Adipose tissue (tissue), 3 donors: ENCODE measurements at regions not wholly inside any gene's neighbourhood (a gene's known extent, or its start where the extent isn't known, plus 50 kb on each side); places are given as distances from the start of the nearest gene placed in this dataset.
"Not testable (repeated sequence)": the region's sequence is repeated elsewhere in the genome, so short reads cannot be mapped to it uniquely, and the experiment has no call there.

Source experiments
- H3K27ac ChIP-seq: one replicate; pipeline ENCODE4 v1.5.1; 2013; ENCODE audit warnings: low read depth, low read length
- WGBS, 3 donors: extraction: QIAGEN DNeasy Blood & Tissue Kit; methylation state at CpG; one replicate each; pipeline ENCODE4 v1.1.7; 2013; 5-methylcytosine and 5-hydroxymethylcytosine counted together
- donor health status: healthy with polysubstance abuse.
- donor health status: Bipolar disorder and iron deficiency.
- donor health status: healthy.

DNA sequence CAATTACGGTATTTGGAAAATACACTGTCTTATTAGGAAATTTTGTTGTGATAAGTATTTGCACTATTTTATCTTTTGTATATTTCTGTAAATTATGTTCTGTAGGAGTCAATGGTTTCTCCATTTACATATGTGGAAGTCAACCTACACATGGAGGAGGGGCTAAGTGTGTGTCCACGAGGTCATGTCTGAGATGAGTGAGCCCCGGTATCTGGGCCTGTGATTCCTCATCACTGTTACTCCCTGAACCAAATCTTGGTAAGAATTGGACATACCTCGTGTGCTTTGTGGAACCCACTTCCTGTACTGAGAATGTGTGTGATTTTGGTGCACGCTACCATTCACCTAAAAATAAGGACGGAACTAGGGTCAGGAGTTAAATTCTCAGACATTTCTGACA is 1105.5 kb downstream of the TMEM121 start:
- WGBS, 3 donors, result 56 to 74% (median 64%) methylated on average over 6 of the region's 6 CpGs

DNA sequence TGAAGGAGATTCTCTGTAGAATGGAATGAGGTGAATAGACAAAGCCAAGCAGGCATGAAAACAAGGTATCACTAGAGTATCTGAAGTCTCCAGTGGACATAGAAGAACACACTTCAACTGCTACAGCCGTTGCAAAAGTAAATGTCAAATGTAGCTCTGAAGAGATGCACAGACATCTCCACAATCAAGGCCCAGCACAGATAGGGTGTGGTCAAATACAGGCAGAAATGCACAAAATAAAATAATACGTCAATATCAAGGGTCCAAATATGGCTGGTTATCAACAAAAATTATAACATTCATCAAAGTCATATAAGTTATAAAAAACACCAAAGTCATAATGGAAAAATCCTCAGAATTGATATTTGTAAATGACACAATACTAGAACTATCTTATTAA is 1107.3 kb downstream of the TMEM121 start:
- WGBS, 3 donors, result 58 to 79% (median 76%) methylated on average over 2 of the region's 2 CpGs

More for the DNA sequence above, 1105.5 kb downstream of the TMEM121 start:
- no peak overlapping the region for H3K27ac ChIP-seq

DNA sequence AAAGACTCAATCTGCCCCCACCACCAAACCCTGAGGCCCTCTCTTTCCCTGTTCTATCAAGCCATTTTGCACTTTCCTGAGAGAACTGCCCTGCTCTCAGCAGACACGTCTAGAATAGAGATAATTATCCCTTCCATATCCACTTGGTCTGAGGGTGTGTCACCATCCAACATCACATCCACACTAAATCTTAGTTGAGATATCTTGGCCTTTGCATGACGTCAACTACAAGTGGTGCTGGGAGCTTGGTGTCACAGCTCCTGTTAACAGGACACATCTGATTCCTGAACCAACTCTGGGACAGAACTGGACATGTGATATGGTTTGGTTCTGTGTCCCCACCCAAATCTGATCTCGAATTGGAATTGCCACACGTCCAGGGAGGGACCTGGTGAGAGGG is 1109.2 kb downstream of the TMEM121 start:
- WGBS, 3 donors, result 24 to 41% (median 37%) methylated on average over 4 of the region's 4 CpGs
- no peak overlapping the region for H3K27ac ChIP-seq

More for the DNA sequence above, 1107.3 kb downstream of the TMEM121 start:
- H3K27ac ChIP-seq, result no peak overlapping the region

DNA sequence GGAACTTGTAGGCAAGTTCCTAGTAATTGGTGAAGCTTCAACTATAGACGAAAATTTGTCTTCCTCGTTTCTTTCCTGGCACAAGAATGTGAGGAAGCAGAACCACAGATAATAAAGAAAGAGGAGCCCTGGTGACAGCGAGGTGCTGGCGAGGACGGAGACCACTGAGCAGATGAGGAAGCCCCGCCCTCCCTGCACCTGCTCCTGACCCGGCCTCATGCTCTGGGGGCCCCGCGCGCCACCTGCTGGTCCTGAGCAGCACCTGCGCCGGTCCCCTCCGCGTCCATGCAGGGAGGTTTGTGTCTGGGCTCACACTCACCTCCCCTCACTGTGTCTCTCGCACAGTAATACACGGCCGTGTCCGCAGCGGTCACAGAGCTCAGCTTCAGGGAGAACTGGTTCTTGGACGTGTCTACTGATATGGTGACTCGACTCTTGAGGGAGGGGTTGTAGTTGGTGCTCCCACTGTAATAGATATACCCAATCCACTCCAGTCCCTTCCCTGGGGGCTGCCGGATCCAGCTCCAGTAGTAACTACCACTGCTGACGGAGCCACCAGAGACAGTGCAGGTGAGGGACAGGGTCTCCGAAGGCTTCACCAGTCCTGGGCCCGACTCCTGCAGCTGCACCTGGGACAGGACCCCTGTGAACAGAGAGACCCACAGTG is 1112.5 kb downstream of the TMEM121 start:
- H3K27ac ChIP-seq, result not testable (repeated sequence)
- WGBS, 3 donors, result 41 to 48% (median 44%) methylated on average over 4 to 23 of the region's 25 CpGs

DNA sequence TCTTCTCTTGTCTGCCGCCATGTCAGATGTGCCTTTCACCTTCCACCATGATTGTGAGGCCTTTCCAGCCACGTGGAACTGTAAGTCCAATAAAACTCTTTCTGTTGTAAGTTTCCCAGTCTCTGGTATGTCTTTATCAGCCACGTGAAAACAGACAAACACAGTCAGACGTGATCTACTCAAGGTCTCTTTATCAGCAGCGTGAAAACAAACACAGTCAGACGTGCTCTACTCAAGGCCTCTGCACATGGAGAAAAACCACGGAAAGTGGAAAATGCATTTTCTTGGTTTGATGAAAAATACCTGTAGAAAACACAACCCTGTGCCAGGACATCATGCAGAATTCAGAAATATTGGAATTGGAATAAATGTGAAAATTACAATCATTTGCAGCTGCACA is 1115.7 kb downstream of the TMEM121 start:
- 29 to 61% (median 41%) methylated on average over 6 to 7 of the region's 7 CpGs for WGBS, 3 donors
- no peak overlapping the region for H3K27ac ChIP-seq

DNA sequence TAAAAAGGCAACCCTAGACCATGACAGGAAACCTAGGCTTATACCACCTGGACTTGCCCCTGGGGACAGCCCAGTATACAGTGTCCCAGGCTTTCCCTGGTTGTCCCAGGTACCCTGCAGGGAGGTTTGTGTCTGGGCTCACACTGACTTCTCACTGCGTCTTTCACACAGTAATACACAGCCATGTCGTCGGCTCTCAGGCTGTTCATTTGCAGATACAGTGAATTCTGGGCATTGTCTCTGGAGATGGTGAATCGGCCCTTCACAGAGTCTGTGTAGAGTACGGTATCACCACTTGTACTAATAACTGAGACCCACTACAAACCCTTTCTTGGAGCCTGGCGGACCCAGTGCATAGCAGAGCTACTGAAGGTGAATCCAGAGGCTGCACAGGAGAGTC is 1116.6 kb downstream of the TMEM121 start:
- not testable (repeated sequence) for H3K27ac ChIP-seq
- WGBS, 3 donors, result 52 to 74% (median 64%) methylated on average over 4 to 6 of the region's 6 CpGs

DNA sequence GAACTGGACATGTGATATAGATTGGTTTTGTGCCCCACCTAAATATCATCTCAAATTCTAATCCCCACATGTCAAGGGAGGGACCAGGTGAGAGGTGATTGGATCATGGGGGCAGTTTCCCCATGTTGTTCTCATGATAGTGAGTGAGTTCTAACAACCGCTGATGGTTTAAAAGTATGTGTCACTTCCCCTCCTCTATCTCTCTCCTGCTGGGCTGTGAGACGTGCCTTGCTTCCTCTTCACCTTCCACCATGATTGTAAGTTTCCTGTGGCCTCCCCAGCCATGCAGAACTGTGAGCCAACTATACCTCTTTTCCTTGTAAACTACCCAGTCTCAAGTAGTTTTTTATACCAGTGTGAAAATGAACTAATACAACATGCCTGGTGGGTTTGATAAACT is 1122.5 kb downstream of the TMEM121 start:
- WGBS, 3 donors, result 6 to 22% (median 13%) methylated on average over 2 of the region's 2 CpGs

DNA sequence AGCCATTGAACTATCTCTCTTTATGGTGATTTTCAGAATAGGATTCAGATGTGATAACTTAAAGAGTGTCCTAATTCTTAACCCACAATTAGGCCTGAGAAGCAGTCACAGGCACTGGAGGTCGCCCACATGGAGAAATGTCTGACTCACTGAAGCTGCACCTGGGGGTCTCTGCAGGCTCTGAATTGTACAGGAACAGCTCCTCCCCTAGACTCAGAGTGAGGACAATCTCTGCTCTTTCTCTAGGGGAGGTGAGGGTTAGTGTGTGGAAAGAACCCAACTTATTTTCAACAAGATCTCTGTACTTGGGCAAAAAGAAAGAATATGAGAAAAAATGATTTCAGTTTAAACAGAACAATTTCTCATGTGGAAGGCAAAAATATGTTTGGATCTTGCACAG is 1124.6 kb downstream of the TMEM121 start:
- 0 to 41% (median 0%) methylated on average over 1 of the region's 1 CpG for WGBS, 3 donors
- H3K27ac ChIP-seq, result no peak overlapping the region

More for the DNA sequence above, 1122.5 kb downstream of the TMEM121 start:
- not testable (repeated sequence) for H3K27ac ChIP-seq

DNA sequence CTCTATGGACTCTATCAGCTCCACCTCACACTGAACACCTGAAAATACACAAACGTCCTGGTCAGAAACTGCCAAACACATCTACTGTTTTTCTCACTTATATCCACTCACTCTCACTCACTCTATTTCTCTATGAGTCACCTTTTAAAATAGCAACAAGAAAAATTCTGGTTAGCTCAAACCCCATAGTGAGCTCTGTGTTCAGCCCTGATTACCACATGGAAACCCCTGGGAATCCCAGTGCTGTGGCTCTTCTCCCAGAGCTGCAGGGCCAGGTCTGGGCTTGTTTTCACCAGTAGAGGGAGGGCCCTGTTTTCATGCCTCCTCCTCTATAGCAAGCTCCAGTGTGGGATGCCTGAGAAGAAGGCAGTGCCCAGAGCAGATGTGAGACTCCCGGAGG is 1126.1 kb downstream of the TMEM121 start:
- H3K27ac ChIP-seq, result no peak overlapping the region
- WGBS, 3 donors, result 49 to 62% (median 56%) methylated on average over 2 of the region's 2 CpGs

DNA sequence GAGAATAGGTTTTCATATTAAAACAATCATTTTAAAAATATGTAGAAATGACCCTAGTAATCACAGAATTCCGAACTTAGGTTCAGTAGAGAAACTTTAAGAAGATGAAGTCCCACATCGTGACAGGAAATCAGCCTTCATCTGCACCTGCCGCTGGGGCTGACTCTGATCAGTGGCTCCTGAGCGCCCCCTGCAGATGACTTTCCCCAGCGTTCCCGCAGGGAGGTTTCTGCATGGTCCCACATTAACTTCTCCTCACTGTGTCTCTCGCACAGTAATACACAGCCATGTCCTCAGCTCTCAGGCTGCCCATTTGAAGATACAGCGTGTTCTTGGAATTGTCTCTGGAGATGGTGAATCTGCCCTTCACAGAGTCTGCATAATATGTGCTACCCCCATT is 1131.1 kb downstream of the TMEM121 start:
- 56 to 67% (median 60%) methylated on average over 8 of the region's 8 CpGs for WGBS, 3 donors
- H3K27ac ChIP-seq, result no peak overlapping the region

DNA sequence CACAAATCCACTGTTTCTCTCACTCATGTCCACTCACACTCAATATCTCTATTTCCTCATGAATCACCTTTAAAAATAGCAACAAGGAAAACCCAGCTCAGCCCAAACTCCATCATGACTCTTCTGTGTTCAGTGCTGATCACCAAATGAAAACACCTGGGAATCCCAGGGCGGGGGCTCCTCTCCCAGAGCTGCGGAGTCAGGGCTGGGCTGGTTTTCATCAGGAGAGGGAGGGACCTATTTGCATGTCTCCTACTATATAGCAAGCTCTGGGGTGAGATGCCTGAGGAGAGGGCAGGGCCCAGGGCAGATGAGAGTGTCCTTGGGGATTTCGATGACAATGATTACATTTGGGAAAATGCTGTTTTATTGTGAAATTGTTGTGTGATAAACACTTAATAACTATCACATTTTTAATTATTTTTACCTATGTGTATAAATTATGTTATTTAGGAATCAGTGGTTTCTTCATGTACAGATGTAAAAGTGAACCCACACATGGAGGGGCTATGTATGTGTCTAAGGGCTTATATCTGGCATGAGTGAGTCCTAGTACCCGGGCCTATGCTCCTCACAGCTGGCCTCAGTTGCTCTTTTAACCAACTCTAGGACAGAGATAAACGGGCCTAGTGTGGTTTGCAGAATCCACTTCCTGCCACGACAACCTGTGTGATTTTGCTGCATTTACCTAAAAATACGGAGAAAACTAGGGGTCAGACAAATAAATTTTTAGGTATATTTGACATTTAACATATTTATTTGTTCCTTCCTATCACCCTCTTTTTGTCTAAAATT is 1131.9 kb downstream of the TMEM121 start:
- H3K27ac ChIP-seq, result not testable (repeated sequence)
- WGBS, 3 donors, result 39 to 58% (median 49%) methylated on average over 7 of the region's 7 CpGs

DNA sequence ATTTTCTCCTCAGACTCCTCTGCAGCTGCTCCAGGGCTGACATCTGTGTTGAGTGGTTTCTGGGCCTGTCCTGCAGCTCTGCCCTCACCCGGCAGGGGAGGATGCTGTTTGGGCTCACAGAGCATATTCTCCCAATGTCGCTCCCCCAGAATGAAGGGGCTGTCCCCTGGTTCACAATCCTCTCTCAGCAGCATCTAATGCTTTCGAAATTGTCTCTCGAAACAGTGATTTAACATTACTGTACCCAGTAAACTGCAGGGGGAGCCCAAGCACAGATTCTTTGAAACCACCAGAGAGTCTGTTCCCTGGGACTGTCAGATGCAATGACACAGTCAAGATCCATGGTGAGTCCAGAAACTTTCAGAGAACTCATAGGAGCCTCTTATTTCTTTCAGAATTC is 1135.2 kb downstream of the TMEM121 start:
- WGBS, 3 donors, result 48 to 60% (median 51%) methylated on average over 4 of the region's 4 CpGs
- H3K27ac ChIP-seq, result not testable (repeated sequence)

DNA sequence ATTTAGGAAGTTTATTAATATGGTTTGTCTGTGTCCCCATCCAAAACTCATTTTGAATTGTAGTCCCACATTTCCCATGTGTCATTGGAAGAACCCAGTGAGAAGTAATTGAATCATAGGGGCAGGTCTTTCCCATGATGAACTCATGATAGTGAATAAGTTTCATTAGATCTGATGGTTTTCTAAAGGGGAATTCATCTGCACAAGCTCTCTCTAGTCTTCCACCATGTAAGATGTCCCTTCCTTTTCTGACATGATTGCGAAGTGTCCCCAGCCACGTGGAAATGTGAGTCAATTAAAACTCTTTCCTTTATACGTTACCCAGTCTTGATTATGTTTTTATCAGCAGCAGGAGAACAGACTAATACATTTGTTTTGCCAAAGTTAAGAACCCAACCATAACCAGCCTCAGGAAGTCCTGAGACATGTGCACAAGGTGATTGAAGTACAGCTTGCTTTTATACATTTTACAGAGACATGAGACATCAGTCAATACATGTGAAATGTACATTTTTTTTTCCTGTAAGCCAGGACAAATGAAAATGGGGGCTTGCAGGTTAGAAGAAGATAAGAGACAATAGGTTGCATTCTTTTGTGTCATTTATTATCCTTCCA is 1136.7 kb downstream of the TMEM121 start:
- 38 to 56% (median 51%) methylated on average over 3 of the region's 3 CpGs for WGBS, 3 donors
- no peak overlapping the region for H3K27ac ChIP-seq

DNA sequence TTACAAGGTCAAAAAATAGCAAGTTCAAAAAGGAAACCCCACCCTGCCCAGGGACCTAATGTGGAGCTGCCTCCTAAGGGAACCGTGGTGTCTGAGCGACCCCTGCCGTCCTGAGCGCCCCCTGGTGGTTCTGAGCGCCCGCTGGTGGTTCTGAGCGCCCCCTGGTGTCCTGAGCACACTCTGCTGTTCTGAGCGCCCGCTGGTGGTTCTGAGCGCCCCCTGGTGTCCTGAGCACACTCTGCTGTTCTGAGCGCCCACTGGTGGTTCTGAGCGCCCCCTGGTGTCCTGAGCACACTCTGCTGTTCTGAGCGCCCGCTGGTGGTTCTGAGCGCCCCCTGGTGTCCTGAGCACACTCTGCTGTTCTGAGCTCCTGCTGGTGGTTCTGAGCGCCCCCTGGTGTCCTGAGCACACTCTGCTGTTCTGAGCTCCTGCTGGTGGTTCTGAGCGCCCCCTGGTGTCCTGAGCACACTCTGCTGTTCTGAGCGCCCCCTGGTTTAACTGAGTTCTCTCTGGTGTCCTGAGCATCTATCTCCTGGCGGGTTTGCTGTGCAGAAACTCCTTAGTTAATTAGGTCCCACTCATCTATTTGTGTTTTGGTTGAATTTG is 1137.5 kb downstream of the TMEM121 start:
- WGBS, 3 donors, result 47 to 58% (median 56%) methylated on average over 16 to 17 of the region's 19 CpGs
- not testable (repeated sequence) for H3K27ac ChIP-seq

DNA sequence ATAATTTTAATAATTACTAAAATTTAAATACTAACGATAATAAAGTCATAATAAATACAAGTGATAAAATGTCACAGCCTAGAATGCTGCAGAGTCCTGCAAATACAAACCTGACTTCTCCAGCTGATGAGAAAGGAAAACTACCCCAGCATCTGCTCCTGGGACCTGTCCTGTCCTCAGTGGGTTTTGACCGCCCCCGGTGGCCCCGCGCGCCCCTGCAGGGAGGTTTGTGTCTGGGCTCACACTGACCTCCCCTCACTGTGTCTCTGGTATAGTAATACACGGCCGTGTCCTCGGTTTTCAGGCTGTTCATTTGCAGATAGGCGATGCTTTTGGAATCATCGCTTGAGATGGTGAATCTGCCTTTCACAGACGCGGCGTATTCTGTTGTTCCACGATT is 1139.4 kb downstream of the TMEM121 start:
- H3K27ac ChIP-seq, result no peak overlapping the region
- WGBS, 3 donors, result 73 to 92% (median 81%) methylated on average over 14 to 15 of the region's 15 CpGs

DNA sequence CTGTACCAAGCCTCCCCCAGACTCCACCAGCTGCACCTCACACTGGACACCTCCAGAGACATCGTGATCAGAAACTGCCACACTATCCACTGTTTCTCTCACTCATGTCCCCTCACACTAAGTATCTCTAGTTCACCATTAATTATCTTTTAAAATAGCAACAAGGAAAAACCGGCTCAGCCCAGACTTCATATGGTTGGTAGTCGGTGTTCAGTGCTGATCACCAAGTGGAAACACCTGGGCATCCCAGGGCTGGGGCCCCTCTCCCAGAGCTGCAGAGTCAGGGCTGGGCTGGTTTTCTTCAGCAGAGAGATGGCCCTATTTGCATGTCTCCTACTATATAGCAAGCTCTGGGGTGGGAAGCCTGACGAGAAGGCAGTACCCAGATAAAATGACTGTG is 1140.0 kb downstream of the TMEM121 start:
- H3K27ac ChIP-seq, result no peak overlapping the region
- 57 to 62% (median 62%) methylated on average over 4 of the region's 4 CpGs for WGBS, 3 donors

DNA sequence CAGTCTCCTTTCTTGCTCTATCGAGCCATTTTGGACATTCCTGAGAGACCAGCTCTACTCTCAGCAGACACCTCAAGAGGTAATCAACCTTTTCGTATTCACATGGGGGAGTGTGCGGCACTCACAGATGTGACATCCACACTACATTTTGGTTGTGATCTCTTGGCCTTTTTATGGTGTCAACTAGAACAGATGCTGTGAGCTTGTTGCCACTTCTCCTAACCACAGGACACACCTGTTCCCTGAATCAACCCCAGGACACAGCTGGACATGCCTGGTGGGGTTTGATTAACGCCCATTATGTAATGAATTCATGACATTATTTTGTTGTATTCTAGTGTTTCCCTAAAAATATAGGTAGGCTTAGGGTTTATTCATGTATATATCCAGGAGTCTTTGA is 1143.6 kb downstream of the TMEM121 start:
- H3K27ac ChIP-seq, result no peak overlapping the region
- whole genome bisulfite sequencing, 3 donors, result 47 to 57% (median 49%) methylated on average over 4 of the region's 4 CpGs

DNA sequence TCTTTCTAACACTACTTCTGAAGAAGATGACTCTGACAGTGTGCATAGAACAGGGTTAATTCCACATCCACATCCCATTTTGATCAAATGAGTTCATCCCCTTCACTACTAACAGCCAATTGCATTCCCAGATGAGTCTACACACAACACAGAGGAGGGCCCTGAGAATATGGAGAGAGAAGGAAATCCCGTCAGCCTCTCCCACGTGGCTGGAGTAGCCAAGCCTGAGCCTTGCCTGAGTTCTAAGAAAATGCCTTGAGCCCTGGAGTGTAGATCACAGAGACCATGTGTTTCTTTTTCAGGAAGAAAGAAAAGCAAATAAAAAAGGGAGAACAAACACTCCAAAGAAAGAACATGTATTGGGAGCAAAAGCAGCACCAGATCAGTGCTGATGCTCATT is 1147.7 kb downstream of the TMEM121 start:
- H3K27ac ChIP-seq, result not testable (repeated sequence)
- 39 to 54% (median 46%) methylated on average over 2 of the region's 2 CpGs for WGBS, 3 donors

DNA sequence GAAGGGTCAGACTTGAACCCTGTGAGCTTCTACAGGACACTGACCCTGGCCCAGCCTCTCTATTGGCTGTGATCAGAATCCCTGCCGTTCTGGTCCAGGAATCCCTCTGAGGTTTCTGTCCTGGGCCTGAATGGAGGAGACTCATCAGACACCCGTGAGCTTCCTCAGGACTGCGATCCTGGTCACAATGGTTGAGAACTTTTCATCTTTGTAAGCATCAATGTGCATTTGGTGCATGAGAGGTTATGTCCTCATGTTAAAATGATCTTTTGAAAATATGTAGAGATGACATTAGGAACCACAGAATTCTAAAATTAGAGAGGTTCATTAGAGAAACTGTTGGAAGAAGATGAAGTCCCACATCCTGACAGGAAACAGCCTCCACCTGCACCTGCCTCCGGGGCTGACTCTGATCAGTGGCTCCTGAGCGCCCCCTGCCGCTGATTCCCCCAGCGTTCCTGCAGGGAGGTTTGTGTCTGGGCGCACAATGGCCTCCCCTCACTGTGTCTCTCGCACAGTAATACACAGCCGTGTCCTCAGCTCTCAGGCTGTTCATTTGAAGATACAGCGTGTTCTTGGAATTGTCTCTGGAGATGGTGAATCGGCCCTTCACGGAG is 1148.2 kb downstream of the TMEM121 start:
- H3K27ac ChIP-seq, result not testable (repeated sequence)
- WGBS, 3 donors, result 43 to 61% (median 46%) methylated on average over 6 to 13 of the region's 13 CpGs
